AG08395 (cell line): ENCODE measurements at regions not wholly inside any gene's neighbourhood (a gene's known extent, or its start where the extent isn't known, plus 50 kb on each side); places are given as distances from the start of the nearest gene placed in this dataset.

Experiments used
- DNase-seq: peaks from one replicate; pipeline ENCODE4 v3.0.0; 2012; ENCODE audit warnings: mixed read lengths, low spot score

DNA sequence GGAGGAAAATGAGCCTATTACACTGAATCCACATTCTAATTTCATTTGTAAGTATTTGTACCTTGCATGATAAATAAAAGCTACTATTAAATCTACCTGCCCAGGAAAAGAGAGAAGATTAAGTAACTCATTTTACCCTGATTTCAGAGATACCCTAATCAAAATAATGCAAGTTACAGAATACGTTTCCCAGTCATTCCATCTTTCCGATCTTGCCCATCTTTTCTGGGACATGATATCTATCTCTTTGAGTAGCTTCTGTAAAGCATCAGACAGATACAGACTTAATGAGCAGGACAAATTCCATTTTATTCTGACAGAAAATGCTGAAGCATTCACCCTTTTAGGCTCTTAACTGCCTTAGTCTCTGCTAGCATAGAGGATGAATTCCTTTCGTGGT is 56.6 kb downstream of the SPRY2 start:
- no peak for DNase-seq

DNA sequence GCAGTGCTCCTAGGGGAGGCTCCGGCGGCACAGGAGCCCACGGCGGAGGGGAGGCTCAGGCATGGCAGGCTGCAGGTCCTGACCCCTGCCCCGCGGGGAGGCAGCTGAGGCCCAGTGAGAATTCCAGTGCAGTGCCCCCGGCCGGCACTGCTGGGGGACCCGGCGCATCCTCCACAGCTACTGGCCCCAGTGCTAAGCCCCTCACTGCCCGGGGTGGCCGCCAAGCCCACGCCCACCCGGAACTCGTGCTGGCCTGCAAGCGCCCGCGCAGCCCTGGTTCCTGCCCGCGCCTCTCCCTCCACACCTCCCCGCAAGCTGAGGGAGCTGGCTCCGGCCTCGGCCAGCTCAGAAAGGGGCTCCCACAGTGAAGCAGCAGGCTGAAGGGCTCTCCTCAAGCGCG is 62.2 kb downstream of the SPRY2 start:
- no peak for DNase-seq

DNA sequence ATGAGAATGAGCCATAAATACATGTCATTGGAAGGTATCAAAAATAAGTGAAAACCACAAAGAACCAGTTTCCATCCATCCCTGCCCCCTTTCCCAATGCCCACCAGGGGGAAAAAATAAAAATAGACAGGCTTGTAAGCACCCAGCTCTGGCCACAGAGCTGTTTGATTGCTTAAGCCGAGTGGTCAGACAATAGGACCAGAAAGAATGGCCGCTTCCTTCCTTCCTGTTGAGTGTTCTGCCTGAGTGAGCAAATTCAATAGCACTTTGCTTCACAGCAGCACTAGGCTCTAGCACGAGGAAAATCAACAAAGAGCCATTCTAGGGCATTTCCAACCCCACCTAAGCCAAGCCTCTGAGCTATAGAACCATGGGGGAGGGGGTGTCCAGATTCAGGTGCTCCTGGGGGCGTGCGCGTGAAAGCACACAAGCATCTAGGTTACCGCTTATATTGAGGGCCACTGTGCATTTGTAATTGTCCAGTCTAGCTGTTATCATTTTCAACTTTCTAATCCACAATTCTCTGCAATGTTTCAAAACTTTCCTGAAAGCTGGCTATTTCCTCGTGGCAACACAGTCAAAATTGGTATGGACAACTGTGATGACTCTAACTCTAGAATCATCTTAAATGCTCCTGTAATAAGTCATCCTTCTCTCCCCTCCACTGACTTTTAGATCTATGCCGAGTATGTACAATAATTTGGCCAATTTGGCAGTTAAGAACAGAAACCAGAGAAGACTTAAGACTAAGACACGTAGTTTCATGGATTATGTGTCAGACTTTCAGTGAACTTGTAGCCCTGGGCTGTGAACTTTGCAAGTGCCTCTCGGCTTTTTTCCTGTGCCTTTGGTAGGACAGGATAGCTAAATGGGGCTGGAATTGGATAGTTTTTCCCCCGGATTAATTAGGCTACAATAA is 64.3 kb downstream of the SPRY2 start:
- no peak for DNase-seq

DNA sequence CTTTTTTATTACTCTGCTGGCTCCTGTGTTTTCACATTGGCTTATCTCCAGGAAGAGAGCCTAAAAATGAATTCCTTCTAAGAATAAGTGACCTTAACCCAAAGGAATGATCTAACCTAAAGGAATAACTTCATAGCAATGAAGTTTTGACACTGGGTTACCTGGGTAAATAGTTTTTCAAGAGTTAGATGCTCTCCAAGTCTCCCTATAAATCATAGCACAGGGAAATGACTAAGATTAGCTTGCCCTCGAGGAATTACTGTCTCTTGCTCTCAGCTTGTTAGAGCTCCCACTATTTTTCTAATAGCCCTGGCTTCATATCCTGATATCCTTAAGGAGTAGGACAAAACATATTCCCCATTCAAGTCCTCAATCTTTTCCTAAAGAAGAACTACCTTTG is 66.3 kb downstream of the SPRY2 start:
- DNase-seq = no peak

DNA sequence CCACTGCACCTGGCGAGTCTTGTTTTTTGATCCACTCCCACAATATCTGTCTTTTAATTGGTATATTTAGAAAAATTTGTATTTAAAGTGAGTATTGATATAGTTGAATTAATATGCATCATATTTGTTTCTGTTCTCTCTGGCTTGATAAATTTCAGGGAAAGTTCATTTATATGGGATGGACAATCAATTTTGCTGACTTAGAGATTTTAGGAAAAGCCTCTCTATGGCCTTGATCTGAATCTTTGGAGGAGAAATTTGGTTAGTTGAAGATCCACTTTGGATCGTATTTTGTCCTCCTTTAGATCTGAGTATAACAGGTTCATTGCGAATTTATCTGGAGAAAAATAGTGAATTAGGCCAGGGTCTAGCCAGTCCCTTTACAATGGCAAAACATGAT is 67.2 kb downstream of the SPRY2 start:
- no peak for DNase-seq

DNA sequence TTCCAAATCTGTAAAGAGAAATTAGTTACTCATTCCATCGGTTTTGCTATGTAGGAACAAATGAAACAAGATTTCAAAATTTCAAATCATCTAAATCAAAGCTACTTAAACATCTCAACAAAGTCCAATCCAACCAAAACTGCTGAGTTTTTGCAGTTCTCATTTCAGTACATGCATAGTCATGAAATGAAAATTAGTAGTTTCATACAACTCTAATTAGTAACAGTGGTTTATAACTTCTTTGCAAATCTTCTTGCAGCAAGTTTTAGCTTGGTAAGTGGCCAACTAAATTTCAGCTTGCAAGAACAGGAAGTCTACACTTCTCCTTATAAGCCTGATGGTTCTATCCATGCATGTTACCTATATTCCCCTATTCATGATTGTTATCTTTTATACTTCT is 75.6 kb downstream of the SPRY2 start:
- DNase-seq = no peak

DNA sequence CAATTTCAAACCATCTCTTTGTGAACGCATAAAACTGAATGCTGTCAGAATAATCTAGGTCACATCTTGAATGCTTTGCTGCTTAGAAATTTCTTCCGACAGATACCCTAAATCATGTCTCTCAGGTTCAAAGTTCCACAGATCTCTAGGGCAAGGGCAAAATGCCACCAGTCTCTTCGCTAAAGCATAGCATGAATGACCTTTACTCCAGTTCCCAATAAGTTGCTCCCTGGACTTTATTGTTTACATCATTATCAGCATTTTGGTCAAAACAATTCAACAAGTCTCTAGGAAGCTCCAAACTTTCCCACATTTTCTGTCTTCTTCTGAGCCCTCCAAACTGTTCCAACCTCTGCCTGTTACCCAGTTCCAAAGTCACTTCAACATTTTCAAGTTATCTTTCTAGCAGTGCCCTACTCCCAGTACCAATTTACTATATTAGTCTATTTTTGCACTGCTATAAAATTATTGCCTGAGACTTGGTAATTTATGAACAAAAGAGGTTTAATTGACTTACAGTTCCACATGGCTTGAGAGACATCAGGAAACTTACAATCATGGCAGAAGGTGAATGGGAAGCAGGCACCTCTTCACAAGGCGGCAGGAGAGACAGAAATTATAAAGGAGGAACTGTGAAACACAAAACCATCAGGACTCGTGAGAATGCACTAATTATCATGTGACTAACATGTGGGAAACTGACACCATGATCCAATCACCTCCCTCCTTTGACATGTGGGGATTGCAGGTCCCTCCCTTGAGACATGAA is 77.0 kb downstream of the SPRY2 start:
- no peak for DNase-seq

DNA sequence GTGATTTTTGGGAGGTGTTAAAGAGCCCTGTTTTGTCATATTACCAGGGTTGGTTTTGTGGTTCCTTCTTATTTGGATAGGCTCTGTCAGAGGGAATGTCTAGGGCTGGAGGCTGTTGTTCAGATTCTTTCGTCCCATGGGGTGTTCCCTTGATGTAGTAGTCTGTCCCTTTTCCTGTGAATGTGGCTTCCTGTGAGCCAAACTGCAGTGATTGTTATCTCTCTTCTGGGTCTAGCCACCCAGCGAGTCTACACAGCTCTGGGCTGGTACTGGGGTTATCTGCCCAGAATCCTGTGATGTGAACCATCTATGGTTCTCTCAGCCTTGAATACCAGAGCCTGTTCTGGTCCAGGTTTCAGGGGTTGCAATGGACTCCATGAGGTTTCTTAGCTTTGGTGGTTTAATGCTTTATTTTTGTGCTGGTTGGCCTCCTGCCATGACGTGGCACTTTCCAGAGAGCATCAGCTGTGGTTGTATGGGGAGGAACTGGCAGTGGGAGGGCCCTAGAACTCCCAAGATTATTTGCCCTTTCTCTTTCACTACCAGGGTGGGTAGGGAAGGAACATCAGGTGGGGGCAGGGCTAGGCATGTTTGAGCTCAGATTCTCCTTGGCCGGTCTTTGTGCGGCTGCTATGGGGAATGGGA is 78.8 kb downstream of the SPRY2 start:
- no peak for DNase-seq

DNA sequence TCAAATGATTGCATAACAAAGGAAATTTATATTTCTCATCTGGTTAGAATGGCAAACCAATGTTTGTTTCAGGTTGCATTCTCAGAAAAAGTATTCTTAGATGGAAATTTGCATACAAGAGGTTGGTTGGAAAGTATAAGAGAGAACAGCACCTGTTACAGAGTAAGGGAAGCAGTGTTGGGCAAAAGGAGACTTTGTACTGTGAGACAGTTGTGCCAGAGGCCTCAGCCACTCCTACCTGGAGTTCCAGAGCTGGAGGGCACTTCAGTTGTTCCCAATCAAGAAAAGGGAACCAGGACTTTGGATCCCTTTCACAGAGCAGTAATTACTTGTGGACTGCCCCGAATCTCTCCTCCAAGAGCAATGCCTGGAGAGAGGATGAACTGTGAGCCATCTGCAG is 81.8 kb downstream of the SPRY2 start:
- no peak for DNase-seq

DNA sequence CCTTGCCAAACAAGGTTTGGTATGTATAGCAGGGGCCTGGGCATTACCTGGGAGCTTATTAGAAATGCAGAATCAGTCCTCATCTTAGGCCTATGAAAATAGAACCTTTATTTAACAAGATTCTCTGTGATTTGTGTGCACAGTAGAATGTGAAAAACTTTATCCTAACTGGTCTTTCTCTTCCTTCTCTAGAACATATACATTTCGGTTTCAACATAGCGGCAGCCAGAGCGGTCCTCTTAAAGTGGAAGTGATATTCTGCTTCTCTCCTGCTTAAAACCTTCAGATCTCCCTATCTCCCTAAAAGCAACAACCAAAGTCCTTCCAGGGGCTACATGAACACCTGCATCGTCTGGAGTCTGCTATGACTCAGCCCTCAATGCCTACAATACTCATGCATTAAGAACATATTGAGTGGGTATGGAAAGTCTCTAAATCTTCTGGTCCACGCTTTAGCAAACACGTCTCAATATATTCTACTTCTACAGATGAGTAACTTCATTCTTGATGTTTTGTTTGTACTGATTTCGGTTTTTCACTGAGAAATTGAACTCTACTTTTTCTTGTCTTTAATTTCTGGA is 84.5 kb downstream of the SPRY2 start:
- no peak for DNase-seq

DNA sequence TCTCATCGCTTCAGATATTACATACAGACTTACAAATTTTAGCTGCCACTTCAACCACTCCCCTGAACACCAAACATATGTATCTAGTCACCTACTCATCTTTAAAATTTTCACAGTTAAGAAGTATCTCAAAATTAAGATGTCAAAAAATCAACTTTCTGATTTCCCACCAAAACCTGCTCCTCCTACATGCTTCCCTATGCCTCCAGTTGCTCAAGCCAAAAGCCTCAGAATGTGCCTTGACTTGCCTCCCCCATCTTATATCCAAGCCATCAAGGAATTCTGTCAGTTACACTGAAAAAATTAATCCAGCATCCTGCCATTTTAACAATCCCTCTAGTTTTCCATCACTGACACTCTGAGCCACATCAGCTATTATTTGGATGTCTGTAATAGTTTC is 85.0 kb downstream of the SPRY2 start:
- DNase-seq = no peak

DNA sequence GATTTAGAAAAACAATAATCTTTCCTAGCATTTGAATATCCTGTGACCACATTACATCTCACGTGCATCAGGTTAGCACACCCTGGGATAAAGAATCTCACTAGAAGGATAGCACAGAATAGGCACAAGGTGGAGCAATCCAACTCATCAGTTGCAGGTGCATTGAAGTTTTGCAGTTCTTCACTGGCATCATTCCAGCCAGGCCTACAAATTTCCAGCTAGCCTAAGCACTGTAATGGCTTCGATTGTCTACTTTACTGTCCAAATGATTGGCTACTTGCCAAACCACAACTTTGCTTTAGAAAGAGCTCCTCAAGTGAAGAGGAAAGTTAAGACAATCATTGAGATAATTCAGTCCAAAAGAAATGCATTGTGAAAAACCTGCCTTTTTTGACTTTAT is 89.5 kb downstream of the SPRY2 start:
- DNase-seq = no peak

DNA sequence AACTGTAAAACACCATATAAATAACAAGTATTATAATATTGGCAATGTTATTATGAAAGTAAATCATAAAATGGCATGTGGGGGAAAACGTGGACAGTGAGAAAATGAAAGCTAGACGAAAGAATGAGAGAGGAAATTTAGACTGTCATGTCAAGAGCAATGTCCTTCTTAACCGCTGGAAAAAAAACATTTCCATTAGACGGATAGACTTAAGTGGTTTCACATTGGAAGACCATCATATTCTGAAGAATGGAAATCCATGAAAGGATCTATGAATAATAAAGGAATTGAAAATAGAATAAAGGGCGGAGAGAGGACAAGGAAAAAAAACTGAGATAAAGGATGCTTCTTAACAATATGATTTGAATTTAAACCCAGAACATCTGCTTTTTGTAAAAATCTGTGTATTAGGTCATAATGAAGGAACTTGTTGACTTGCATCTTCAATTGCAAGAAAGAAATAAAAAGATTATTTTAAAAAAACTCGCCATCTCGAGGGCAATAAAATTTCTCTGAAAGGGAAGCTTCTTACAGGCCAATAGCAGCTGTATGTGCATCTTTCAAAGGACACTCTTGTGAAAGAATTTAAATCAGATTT is 90.6 kb downstream of the SPRY2 start:
- DNase-seq = no peak

DNA sequence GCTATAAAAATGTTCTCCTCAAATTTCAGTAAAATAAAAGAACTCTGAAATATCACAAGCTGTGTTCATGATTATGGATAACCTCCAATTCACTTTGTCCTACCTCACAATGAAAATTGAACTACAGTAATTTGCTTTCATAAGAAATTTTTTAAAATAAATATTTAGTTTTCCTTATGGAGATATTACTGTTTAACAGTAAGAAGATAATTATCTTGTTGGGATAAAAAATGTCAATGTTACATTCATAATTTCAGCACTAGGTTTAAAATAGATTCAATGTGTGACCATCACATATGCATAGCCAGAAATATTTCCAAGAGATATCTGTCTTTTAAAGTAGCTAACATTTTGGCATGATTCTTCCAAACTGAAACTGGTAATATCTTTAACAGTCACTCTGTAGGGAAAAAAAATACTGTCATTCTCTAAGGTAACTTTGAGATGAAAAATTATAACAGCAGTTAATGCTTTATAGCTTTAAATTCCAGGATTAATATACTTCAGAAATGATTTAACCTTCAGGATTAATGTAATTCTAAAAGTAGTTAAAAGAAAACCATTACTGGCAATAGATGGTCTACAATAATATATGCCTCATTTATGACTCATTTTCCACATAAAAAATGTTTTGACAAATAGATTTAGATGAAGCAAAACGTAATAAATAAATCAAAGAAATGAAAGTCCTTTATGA is 91.3 kb downstream of the SPRY2 start:
- DNase-seq = no peak

DNA sequence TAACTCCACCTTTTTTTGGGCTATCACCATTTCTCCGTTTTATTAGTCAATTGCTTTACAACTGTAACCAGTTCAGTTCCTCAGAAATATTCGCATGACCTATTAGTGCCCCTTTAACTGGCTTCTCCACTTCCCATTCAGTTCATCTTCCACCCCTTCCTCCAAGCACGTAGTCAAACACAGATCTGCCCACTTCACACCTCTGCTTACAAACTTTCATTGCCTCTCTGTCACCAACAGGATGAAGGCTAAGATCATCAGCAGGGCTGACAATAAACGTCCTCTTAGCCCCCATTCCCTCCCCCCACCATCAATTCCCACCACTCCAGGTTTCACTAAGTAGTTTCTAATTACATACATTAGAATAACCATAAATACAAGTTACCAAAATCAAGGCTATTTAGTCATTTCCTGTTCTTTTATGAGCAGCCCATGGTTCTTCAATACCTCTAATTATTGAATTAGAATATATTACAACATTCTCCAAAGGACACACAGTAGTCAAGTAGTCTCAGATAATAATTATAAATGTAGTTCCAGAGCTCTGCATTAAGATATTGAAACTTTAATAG is 95.7 kb downstream of the SPRY2 start:
- DNase-seq = no peak

DNA sequence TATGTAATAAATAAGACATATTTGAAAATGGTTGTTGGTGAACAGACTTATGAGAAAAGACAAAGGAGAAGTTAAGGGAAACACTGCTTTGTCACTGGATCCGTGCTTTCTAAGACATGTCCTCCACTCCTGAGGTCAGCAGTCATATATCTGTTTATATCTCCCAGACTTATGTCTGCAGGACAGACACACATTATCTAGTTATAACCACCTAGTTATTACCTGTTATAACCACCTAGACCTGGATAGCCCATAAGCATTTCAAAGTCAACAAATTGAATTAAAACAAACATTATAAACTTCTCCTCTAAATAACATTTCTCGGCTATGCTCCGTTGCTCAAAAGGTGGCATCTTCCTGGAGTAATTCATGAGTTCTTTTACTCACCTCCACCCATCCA is 96.4 kb downstream of the SPRY2 start:
- DNase-seq = no peak

DNA sequence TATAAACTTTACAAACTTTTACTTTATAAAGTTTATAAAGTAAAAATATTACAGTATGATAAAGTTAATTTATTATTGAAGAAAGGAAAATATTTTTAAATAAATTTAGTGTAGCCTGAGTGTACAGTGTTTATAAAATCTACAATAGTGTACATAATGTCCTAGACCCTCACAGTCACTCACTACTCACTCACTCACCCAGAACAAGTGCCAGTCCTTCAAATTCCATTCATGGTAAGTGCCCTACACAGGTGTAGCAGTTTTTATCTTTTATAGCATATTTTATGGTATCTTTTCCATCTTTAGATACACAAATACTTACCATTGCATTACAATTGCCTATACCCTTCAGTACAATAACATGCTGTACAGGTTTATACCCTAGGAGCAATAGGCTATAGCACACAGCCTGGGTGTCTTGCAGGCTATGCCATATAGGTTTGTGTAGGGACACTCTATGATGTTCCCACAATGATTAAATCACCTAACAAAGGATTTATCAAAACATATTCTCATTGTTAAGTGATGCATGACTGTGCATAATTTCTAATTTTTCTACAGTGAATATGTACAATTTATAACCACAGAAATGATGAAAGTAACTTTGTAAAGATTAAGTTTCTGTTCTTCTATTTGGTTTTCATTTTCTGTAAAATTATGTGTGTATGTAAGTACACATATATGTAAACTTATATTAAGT is 98.0 kb downstream of the SPRY2 start:
- no peak for DNase-seq

DNA sequence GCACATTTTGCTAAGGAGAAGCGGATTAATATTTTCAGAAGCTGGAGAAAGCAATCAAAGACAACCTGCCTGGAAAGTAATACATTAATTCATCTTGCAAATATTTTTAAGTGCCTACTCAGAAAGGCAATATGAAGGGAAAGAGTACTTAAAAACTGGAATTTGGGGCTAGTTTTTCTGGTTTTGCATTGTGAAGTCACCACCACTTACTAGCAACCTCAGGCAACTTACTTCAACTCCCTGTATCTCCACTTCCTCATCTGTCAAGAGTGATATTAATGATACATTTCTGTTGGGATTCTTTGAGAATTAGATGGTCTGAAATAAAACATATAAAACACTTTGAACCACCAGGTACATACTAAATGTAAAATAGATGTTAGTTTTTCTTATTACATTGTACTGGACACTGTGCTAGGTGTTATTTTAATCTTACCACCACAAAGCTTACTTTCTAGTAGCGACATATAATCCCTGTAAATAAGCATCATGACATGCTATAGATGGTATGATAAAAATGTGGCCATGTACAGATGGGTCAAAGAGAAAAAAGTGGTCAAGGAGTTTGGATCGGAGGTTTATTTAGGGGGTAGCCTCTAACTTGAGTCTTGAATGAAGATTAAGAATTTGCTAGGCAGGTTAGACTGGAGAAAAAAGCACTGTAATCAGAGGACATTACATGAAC is 101.2 kb downstream of the SPRY2 start:
- DNase-seq = no peak

DNA sequence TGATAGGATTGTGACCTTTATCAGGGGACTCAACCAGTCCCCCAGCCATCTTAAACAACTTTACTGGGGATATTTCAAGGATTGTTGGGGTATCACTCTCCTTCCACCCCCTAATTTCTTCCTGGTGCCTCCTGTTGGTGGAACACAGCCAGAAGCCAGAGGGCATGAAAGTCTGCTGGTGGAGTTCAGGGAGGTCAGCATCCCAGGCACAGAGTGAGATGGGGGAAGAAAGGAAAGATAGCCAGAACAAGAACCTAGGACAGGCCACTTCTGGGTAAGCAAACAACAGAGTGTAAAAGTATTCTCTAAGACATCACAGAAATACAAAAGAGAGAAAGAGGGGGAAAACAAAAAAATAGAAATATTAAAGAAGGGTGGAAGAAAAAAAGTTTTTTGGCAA is 101.8 kb downstream of the SPRY2 start:
- DNase-seq = no peak

DNA sequence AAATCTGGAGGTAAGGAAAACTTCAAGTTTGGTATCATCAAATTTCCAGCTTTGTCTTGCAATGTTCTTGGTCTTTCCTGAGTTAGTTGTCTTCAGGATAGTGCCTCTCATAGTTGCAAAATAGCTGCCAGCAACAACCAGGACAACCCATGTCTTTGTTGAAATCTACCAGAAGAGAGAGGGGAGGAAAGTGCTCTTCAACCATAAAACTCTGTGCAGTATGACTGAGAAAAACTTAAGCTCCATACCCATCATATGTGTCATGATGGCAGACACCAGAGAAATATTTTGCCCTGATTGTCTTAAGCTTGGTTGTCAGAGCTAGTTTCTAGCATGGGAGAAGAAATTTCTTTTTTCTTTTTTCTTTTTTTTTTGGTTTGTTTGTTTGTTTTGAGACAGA is 103.3 kb downstream of the SPRY2 start:
- peak; percentile 40 for DNase-seq
